ENCODE measurements at regions not wholly inside any gene's neighbourhood (a gene's known extent, or its start where the extent isn't known, plus 50 kb on each side); places are given as distances from the start of the nearest gene placed in this dataset.
"Not testable (repeated sequence)": the region's sequence is repeated elsewhere in the genome, so short reads cannot be mapped to it uniquely, and the experiment has no call there.

GRCh38 chr4:189525304-189525703 lies 415.4 kb upstream of the FRG1 start:
- no peak for DNase-seq (ENCODE audit: low read depth in 3 of 3, low spot score in 2 of 3)

- no peak for DNase-seq (ENCODE audit: low read depth in 3 of 3, low spot score in 2 of 3)
Measured at GRCh38 chr4:189530848-189531247, 409.8 kb upstream of the FRG1 start.

GRCh38 chr4:189533603-189534002 lies 407.1 kb upstream of the FRG1 start:
- DNase-seq (ENCODE audit: low read depth in 3 of 3, low spot score in 2 of 3) = no peak

GRCh38 chr4:189547559-189547958 lies 393.1 kb upstream of the FRG1 start:
- no peak for DNase-seq (ENCODE audit: low read depth in 3 of 3, low spot score in 2 of 3)

GRCh38 chr4:189548484-189549125 lies 392.1 kb upstream of the FRG1 start:
- peak in 1 of 3 donors; percentile 35 for DNase-seq (ENCODE audit: low read depth in 3 of 3, low spot score in 2 of 3)

- not testable (repeated sequence) for DNase-seq (ENCODE audit: low read depth in 3 of 3, low spot score in 2 of 3)
Measured at GRCh38 chr4:189551931-189552670, 388.6 kb upstream of the FRG1 start.

- DNase-seq (ENCODE audit: low read depth in 3 of 3, low spot score in 2 of 3) = not testable (repeated sequence)
Measured at GRCh38 chr4:189560605-189561004, 380.1 kb upstream of the FRG1 start.

- DNase-seq (ENCODE audit: low read depth in 3 of 3, low spot score in 2 of 3) = not testable (repeated sequence)
Measured at GRCh38 chr4:189563751-189564150, 376.9 kb upstream of the FRG1 start.

GRCh38 chr4:189566271-189566670 lies 374.4 kb upstream of the FRG1 start:
- DNase-seq (ENCODE audit: low read depth in 3 of 3, low spot score in 2 of 3) = not testable (repeated sequence)

GRCh38 chr4:189566900-189567299 lies 373.8 kb upstream of the FRG1 start:
- DNase-seq (ENCODE audit: low read depth in 3 of 3, low spot score in 2 of 3) = not testable (repeated sequence)

GRCh38 chr4:189579645-189580044 lies 361.0 kb upstream of the FRG1 start:
- not testable (repeated sequence) for DNase-seq (ENCODE audit: low read depth in 3 of 3, low spot score in 2 of 3)

GRCh38 chr4:189586908-189587632 lies 353.6 kb upstream of the FRG1 start:
- not testable (repeated sequence) for DNase-seq (ENCODE audit: low read depth in 3 of 3, low spot score in 2 of 3)

- not testable (repeated sequence) for DNase-seq (ENCODE audit: low read depth in 3 of 3, low spot score in 2 of 3)
Measured at GRCh38 chr4:189589201-189589600, 351.5 kb upstream of the FRG1 start.

GRCh38 chr4:189592890-189593289 lies 347.8 kb upstream of the FRG1 start:
- DNase-seq (ENCODE audit: low read depth in 3 of 3, low spot score in 2 of 3) = no peak

GRCh38 chr4:189597341-189597740 lies 343.3 kb upstream of the FRG1 start:
- DNase-seq (ENCODE audit: low read depth in 3 of 3, low spot score in 2 of 3) = no peak

GRCh38 chr4:189600264-189600663 lies 340.4 kb upstream of the FRG1 start:
- DNase-seq (ENCODE audit: low read depth in 3 of 3, low spot score in 2 of 3) = no peak

GRCh38 chr4:189600718-189601435 lies 339.8 kb upstream of the FRG1 start:
- no peak for DNase-seq (ENCODE audit: low read depth in 3 of 3, low spot score in 2 of 3)

- not testable (repeated sequence) for DNase-seq (ENCODE audit: low read depth in 3 of 3, low spot score in 2 of 3)
Measured at GRCh38 chr4:189602827-189603226, 337.8 kb upstream of the FRG1 start.

- not testable (repeated sequence) for DNase-seq (ENCODE audit: low read depth in 3 of 3, low spot score in 2 of 3)
Measured at GRCh38 chr4:189610571-189610970, 330.1 kb upstream of the FRG1 start.

- DNase-seq (ENCODE audit: low read depth in 3 of 3, low spot score in 2 of 3) = no peak
Measured at GRCh38 chr4:189613207-189613606, 327.5 kb upstream of the FRG1 start.

GRCh38 chr4:189615217-189615663 lies 325.4 kb upstream of the FRG1 start:
- no peak for DNase-seq (ENCODE audit: low read depth in 3 of 3, low spot score in 2 of 3)
